Panc1 (cell line): ENCODE measurements at regions not wholly inside any gene's neighbourhood (a gene's known extent, or its start where the extent isn't known, plus 50 kb on each side); places are given as distances from the start of the nearest gene placed in this dataset.

Experiments
- ATAC-seq: fragments of 200-7000 bp; cut with Tn5 transposase; 2 replicates; pipeline ENCODE4 v1.9.1; 2020; ENCODE audit warnings: mild to moderate bottlenecking, moderate library complexity
- BruUV-seq: library from RNA; stranded (reverse); fragments of 400-500 nt; replicated peaks from 2 replicates; lab custom pipeline; 2021; lab: Mats Ljungman, UMichigan
- CTCF ChIA-PET: fragments of 300-600 bp; sonication (Branson Sonifier 250); formaldehyde crosslinking; loops from one replicate; lab custom pipeline; 2022; ENCODE audit warnings: antibody characterized with exemption; lab: Charles Lee
- POLR2A ChIA-PET: fragments of 300-600 bp; sonication (Branson Sonifier 250); formaldehyde crosslinking; loops from one replicate; lab custom pipeline; 2022; ENCODE audit warnings: antibody characterized with exemption; lab: Charles Lee
- DNase-seq: peaks from one replicate; pipeline ENCODE4 v3.0.0-alpha.2; 2010; ENCODE audit warnings: low read depth, low spot score
- H3K27ac ChIP-seq: 2 replicates; pipeline ENCODE4 v1.5.1; 2011; ENCODE audit warnings: mild to moderate bottlenecking, low read length, inconsistent platforms
- H3K27me3 ChIP-seq: fragments of 200-500 bp; sonication (Bioruptor generic); 2 replicates; pipeline ENCODE4 v1.6.0; 2014; ENCODE audit warnings: low read length, inconsistent platforms; ENCODE audit not compliant: control insufficient read depth, insufficient read depth
- H3K36me3 ChIP-seq: fragments of 200-500 bp; sonication (Bioruptor generic); 2 replicates; pipeline ENCODE4 v1.5.1; 2014; ENCODE audit warnings: inconsistent platforms, mild to moderate bottlenecking, low read length, moderate library complexity; ENCODE audit not compliant: control insufficient read depth, insufficient read depth
- H3K4me1 ChIP-seq: 2 replicates; pipeline ENCODE4 v1.5.1; 2011; ENCODE audit warnings: inconsistent platforms, mild to moderate bottlenecking, low read length, moderate library complexity; ENCODE audit not compliant: control insufficient read depth, insufficient read depth
- H3K4me3 ChIP-seq, 2 experiments: 2 replicates each; pipeline ENCODE4 v1.5.1; 2011 to 2012; ENCODE audit warnings: low read depth in 2 of 2, low read length in 2 of 2, mild to moderate bottlenecking in 2 of 2, inconsistent platforms in 1 of 2, moderate library complexity in 1 of 2
- H3K9me3 ChIP-seq: fragments of 200-500 bp; sonication (Bioruptor generic); 2 replicates; pipeline ENCODE4 v1.5.1; 2014; ENCODE audit warnings: low read depth, mild to moderate bottlenecking, inconsistent platforms, low read length, moderate library complexity; ENCODE audit not compliant: control insufficient read depth, insufficient read depth
- CTCF ChIP-seq: fragments of 450-650 bp; IDR thresholded peaks from 2 replicates; pipeline ENCODE4 v1.5.1; 2017; ENCODE audit warnings: mild to moderate bottlenecking
- POLR2AphosphoS5 ChIP-seq: IDR thresholded peaks from 2 replicates; pipeline ENCODE4 v1.6.1; 2012; ENCODE audit warnings: mild to moderate bottlenecking, low read depth, low read length, moderate library complexity
- REST ChIP-seq, 2 experiments: IDR thresholded peaks; 2 replicates each; pipeline ENCODE4 v1.6.1; 2011 to 2012; ENCODE audit warnings: low read depth in 2 of 2, control low read depth in 1 of 2, low read length in 1 of 2, mild to moderate bottlenecking in 1 of 2, moderate library complexity in 1 of 2; ENCODE audit not compliant: insufficient read depth in 1 of 2
- SIN3A ChIP-seq: IDR thresholded peaks from 2 replicates; pipeline ENCODE4 v1.6.1; 2012; ENCODE audit warnings: low read depth, mild to moderate bottlenecking, low read length, moderate library complexity, borderline replicate concordance; ENCODE audit not compliant: insufficient read depth
- TCF7L2 ChIP-seq: IDR thresholded peaks from 2 replicates; pipeline ENCODE4 v1.6.1; 2011; ENCODE audit warnings: mild to moderate bottlenecking, low read depth, low read length, inconsistent platforms
- in situ Hi-C: cut with HindIII; loops from 2 replicates; pipeline ENCODE4 v1.10.0; 2016; ENCODE audit warnings: low sequenced_read_pairs, low pct_unique_long_range_greater_than_20kb
- intact Hi-C: fragments of 100-400 bp; cut with micrococcal nuclease; formaldehyde crosslinking; loops from one replicate; pipeline ENCODE4 v1.10.0; 2022; ENCODE audit not compliant: unreplicated experiment

- no peaks in the 10 kb centered on the region for H3K9me3 ChIP-seq
- peak overlapping the region; percentile 2; the same call in 1 of the 2 replicates for H3K27ac ChIP-seq
- DNase-seq (no peak), ATAC-seq (no peak)
- ChIA-PET CTCF (interaction anchor here (0.5 kb wide), 1 partner anchor 211 kb away, joined by 5 read pairs; no protein-coding TSS in a partner anchor), POLR2A (interaction anchor here (0.6 kb wide), 1 partner anchor 163 kb away, joined by 3 read pairs; no protein-coding TSS in a partner anchor)
- no TSS peak for BruUV-seq
- intact Hi-C loops (loop anchor here (10.0 kb wide), 1 partner anchor 187 kb away; no protein-coding TSS in a partner anchor), in situ Hi-C loops (no loop called here)
- TF ChIP-seq CTCF (no peak), SIN3A (no peak), POLR2AphosphoS5 (no peak), TCF7L2 (no peak), REST (IDR thresholded peaks at IDR 0.05; ENCODE audit: insufficient read depth in 1 of 2, low read depth in 2 of 2, low read length in 1 of 2) (no peak)
- no peak overlapping the region for H3K4me3 ChIP-seq
- H3K36me3 ChIP-seq, result no peaks in the 10 kb centered on the region
- peaks cover 38% of the 10 kb centered on the region for H3K4me1 ChIP-seq
- no peaks in the 10 kb centered on the region for H3K27me3 ChIP-seq
These were observed 107.0 kb upstream of the ZMIZ1 start for GRCh38 chr10:78961760-78962159.

GRCh38 chr10:78963074-78964034 is 105.4 kb upstream of the ZMIZ1 start:
- H3K36me3 ChIP-seq, result no peaks in the 10 kb centered on the region
- DNase-seq, result no peak
- no peak overlapping the region for H3K4me3 ChIP-seq
- CTCF ChIA-PET, result interaction anchor here (0.7 to 3.6 kb wide), 2 partner anchors 11 to 784 kb away, joined by 3 to 11 read pairs; no protein-coding TSS in a partner anchor
- peaks cover 38% of the 10 kb centered on the region for H3K4me1 ChIP-seq
- peak overlapping the region; percentile 85 for H3K27ac ChIP-seq
- no peaks in the 10 kb centered on the region for H3K27me3 ChIP-seq
- no peaks in the 10 kb centered on the region for H3K9me3 ChIP-seq
- TF ChIP-seq POLR2AphosphoS5, result no peak
- TF ChIP-seq CTCF, result no peak
- no peak for TF ChIP-seq SIN3A
- TF ChIP-seq REST (IDR thresholded peaks at IDR 0.05; ENCODE audit: insufficient read depth in 1 of 2, low read depth in 2 of 2, low read length in 1 of 2), result no peak
- TF ChIP-seq TCF7L2, result no peak
- POLR2A ChIA-PET, result interaction anchor here (0.5 to 1.2 kb wide), 2 partner anchors 10 to 59 kb away, joined by 4 read pairs; no protein-coding TSS in a partner anchor
- intact Hi-C loops, result loop anchor here (10.0 kb wide), 1 partner anchor 189 kb away; no protein-coding TSS in a partner anchor
- BruUV-seq, result no TSS peak
- ATAC-seq, result no peak
- in situ Hi-C loops, result no loop called here
